GM21737 (cell line): ENCODE measurements at regions not wholly inside any gene's neighbourhood (a gene's known extent, or its start where the extent isn't known, plus 50 kb on each side); places are given as distances from the start of the nearest gene placed in this dataset.

Source experiments
- ATAC-seq: cut with Tn5 transposase; IDR thresholded peaks from one replicate; pipeline ENCODE4 v1.9.1; 2021; ENCODE audit warnings: mild to moderate bottlenecking, moderate library complexity; ENCODE audit not compliant: unreplicated experiment

DNA sequence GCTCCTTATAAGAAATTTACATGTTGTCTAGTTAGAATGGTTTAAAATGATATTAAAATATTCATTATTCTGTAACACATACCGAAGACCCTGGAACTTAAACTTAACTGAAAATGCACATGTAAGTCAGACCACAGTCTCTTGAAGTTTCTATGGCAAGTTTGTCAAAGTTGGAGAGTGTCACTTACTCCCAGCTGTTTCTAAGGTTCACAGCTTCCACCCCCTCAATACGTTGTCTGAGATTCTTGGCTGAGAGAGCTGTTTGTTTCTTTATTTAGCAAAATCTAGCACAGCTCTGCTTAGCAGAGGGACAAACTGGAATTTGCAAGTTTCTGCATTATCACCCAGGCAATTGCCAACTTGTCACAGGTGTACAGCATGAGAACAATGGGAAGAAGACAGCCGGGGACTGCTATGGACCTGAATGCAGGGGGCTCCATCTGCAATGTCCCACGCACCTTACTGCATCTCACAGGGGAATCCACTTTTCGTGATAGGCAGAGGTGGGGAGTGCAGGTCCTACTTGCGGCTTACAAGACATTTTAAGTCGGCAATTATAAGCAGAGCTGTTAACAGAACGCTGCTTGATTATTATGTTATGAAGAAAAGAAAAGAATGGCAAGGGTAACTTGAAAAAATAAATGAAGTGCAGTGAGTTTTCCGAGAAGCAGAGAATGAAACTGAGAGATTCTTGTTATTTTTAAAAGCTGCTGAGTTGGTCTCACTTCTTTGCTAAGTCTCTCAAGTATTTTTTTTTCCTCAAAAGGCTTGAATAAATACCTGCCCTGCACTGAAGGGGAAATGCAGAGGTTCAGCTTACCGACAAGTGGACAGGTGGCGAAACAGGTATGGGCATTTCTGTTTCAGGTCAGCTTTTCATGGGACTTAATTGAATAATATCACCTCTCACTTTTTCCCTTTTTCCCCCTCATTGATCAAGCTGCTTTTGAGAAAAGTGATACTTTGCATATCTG lies 1072.1 kb upstream of the FANCL start:
- no peak for ATAC-seq

DNA sequence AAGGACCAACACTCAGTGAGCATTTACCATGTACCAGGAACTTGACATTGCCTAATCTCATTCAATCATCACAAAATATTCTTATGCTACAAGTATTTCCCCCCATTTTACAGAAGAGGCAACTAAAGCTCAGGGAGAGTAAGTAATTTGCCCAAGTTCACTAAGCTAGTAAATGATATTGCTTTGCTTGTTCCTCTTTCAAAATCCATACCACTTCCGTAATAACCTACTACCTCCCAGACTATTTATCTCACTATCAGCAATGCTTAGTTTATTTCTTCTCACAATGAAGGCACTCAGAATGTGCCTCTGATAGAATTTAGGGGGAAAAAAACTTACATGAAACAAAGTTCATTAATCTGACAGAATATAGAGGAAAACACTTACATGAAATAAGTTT lies 1070.9 kb upstream of the FANCL start:
- no peak for ATAC-seq

- no peak for ATAC-seq
Measured at GRCh38 chr2:59308108-59308507, 1067.0 kb upstream of the FANCL start.

DNA sequence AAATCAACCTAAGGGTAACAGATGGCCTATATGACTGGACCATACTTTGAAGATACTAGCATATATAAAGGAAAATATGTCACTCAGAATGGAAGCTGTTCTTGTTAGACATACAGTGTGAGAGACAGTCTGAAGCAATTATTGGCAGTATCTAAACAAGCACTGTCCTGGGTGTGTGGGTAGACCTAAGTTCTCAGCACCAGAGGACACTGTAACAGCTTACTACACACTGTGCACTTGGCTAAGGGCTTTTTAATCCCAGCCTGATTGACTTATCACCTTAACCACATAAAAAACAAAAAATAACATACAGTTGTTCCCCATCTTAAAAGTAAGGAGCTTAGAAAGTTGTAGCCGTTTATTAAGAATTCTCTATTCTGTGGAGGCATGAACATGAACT lies 1066.1 kb upstream of the FANCL start:
- no peak for ATAC-seq

DNA sequence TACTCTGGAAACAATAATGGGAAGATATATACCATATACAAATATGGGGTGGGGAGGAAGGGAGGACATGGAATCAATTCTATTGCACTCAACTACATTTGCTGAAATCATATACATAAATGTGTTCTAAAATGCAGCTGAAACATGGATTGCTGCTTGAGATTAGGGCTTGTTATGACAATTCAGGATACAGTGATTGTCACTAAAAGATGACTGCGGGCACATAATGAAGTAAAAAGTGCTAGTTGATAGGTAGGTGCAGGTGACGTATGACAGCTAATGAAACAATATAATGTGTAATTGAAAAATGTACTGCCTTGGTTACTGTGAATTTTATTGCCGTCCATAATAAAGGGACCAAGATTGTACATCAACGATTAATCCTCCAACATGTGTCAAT lies 1062.1 kb upstream of the FANCL start:
- ATAC-seq: no peak

DNA sequence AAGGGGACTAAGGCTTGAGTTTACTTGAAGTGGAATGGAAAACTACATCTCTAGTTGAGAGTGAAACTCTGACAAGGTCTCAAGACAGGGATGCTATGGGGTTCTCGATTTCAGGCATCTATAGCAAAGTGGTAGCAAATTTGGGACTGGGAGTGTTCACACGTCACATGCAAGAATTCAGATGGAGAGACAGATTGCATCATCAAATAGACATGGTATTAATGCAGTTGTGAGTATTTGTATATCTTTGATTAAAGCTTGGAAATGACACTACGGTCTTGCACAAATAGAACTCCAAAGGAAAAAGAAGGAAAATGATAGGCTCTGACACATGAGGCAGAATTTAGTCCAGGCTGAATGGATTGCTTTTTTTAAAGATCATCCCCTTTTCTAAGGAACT lies 1061.6 kb upstream of the FANCL start:
- ATAC-seq: no peak

DNA sequence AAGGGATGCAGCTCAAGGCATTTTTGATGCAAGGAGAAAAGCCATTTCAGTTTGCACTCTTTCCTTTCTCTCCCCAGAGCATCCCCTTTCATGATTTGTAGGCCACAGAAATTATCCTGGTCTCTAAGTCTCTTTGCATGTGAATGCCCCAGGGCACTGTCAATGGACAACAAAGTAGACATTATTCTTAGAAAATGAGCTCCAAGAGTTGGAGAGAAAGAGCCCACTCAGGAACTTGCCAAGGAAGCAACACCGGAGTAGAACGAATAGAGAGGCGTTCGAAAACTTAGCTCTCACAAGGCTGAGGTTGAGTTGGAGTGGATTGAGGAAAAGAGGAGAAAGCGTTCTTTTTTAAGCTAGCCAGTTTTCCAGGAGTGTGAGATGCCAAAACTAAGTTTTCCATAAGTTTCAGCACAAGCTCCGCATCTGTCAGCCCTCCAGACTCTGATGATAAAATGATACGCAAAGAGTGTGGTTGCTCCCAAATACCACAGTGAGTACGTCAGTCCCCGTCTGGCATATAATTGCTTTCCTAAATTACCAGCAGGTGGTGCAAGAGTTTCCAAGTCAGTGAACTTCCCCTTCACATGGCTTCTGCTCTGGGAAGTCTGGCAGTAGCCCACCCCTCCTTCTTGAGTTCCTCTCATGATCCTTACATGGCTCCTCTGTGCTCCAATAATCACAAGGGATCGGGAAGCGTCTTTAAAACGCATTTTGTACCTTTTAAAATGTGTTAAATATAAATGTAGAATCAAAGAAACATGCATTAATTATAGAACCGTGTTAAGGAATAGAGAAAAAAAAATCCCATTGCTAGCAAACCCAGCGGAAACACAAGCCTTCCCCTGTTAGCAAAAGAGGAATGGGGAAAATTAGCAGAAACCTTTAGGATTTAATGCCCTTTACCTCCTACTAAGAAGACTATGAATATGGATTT lies 1060.6 kb upstream of the FANCL start:
- no peak for ATAC-seq

- ATAC-seq: no peak
Measured at GRCh38 chr2:59297816-59298215, 1056.7 kb upstream of the FANCL start.

GRCh38 chr2:59296279-59296678 lies 1055.2 kb upstream of the FANCL start:
- no peak for ATAC-seq

GRCh38 chr2:59295524-59296162 lies 1054.5 kb upstream of the FANCL start:
- no peak for ATAC-seq

- ATAC-seq: no peak
Measured at GRCh38 chr2:59288771-59289170, 1047.6 kb upstream of the FANCL start.

DNA sequence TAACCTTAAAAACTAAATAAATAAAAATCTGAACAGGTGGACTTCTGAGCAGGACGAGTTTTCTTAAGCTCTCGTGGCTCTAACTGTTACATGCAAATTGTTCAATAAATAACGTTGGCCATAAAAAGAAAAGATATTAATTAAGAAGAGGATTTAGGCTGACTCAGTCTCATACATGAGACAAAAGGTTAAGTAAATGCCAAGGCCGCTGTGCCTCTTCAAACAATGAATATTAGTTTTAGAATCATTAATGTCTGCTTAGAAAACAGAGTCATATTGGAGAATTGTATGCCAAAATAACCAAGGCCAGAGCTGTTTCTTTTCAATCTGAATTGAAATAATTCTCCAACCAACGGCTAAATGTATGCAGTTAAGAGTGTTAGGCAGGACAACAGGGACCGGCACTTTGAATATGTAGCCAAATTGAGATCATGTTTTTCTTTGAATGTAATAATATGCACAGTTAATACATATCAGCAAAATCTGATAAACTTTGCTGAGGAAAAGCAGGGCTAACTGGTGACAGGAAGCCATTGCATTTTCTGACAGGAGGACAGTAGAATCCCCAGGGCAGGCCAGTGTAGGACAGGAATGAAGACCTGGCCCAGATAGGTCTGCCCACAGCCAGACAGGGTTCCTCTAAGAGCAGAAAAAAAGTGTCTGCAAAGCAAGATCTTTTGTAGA lies 1041.4 kb upstream of the FANCL start:
- no peak for ATAC-seq

GRCh38 chr2:59277671-59278070 lies 1036.5 kb upstream of the FANCL start:
- ATAC-seq: no peak

- ATAC-seq: no peak
Measured at GRCh38 chr2:59276917-59277316, 1035.8 kb upstream of the FANCL start.

DNA sequence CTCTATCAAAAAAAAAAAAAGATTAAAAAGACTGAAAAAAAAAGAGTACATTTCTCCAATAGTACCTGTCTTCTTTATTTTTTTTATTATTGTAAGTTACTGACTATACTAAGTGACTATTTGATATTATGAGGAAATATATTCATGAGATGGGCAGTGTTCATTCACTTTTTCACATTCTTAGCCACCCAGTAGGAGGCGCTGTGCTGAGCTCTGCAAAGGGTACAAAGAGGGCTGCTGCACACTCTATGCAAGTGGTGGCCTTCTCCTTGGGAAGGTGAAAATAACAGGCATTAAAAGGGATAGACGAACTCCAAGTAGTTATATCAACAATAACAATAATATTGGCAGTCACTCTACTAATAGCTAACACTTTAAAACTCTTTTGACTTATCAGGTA lies 1034.9 kb upstream of the FANCL start:
- ATAC-seq: no peak

- no peak for ATAC-seq
Measured at GRCh38 chr2:59266453-59266852, 1025.3 kb upstream of the FANCL start.

DNA sequence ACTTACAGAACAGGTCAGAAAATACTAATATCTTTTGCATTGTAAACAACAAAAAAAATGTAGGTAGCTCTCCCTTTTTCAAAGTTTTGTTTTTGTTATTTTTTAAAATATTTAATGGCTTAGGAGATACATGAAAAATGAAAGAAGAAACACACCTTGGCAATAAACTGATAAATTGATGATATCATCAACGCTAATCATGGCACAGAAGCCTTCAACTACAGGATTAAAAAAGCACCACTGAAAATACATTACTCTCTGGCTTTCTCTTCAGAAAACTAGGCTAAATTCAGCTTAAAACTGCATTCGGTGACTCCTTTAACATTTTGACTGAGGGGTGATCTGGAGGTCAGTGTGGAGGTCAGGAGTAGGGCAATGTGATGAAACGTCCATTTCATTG lies 1018.8 kb upstream of the FANCL start:
- no peak for ATAC-seq

- ATAC-seq: no peak
Measured at GRCh38 chr2:59256290-59256689, 1015.2 kb upstream of the FANCL start.

DNA sequence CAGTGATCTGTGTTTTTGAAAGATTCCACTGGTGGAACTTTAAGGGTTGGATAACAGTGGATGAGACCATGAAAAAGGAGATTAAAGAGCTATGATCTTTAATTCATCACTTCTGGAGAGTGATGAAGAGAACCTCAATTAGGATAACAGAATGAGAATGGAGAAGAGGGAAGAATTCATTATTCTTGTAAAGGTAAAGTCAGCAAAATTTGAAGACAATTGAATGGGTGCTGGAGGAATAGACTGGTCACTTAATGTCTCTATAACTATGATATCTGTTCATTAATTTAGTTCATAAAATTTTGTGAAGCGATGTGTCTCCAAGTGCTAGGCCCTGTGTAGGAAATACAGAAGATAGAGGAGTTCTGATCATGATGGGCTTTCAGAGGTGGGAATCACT lies 1013.2 kb upstream of the FANCL start:
- no peak for ATAC-seq

DNA sequence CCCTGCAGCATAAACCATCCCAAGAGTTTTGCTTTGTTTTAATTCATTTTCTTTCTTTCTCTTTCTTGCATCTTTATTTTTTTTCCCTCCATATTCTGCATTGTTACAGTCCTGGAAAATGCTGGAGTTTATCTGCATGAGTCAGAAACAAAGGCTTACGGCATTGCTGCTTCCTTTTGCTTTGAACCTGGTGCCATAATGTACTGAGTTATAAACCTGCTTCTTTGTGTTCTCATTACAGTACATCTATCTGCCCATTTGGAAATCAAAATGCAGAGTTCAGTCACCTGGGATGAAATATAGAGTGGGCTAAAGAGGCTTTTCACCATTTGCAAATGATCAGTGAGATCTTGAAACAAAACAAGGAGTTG lies 1009.2 kb upstream of the FANCL start:
- ATAC-seq: no peak
